ENCODE measurements at regions not wholly inside any gene's neighbourhood (a gene's known extent, or its start where the extent isn't known, plus 50 kb on each side); places are given as distances from the start of the nearest gene placed in this dataset.
"Not testable (repeated sequence)": the region's sequence is repeated elsewhere in the genome, so short reads cannot be mapped to it uniquely, and the experiment has no call there.

DNA sequence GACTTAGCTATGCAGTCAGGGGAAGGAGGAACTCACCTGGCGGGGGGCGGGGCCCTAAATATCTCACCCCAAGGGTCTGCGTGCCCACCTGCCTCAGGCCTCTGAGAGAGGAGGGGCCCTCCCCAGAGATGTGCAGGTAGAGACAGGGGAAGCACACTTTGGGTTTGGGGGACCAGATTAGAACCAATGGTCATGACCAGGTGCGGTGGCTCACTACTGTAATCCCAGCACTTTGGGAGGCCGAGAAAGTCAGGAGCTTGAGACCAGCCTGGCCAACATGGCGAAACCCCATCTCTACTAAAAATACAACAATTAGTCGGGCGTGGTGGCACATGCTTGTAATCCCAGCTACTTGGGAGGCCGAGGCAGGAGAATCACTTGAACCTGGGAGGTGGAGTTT lies 246.4 kb upstream of the TCERG1L start:
- H3K18ac ChIP-seq (ENCODE audit: low read length); H3K79me2 ChIP-seq (ENCODE audit: control insufficient read depth, insufficient read depth, low read length); H4K8ac ChIP-seq (ENCODE audit: low read depth, low read length); H3K4me2 ChIP-seq (ENCODE audit: low read length); H2BK15ac ChIP-seq (replicated peaks; ENCODE audit: low read depth); H2AK5ac ChIP-seq (ENCODE audit: low read length); H4K5ac ChIP-seq (ENCODE audit: low read length); H3K27ac ChIP-seq (ENCODE audit: low read depth, low read length); H3K9ac ChIP-seq (ENCODE audit: low read length); H3K4me1 ChIP-seq (ENCODE audit: control insufficient read depth, low read depth, low read length); H3K56ac ChIP-seq (ENCODE audit: low read length); H3K36me3 ChIP-seq (ENCODE audit: control insufficient read depth, insufficient read depth, low read length); H3K27me3 ChIP-seq (ENCODE audit: insufficient read depth, low read length, poor library complexity); H3K4ac ChIP-seq (ENCODE audit: low read depth, low read length); H3K23ac ChIP-seq (ENCODE audit: low read length); H3K79me1 ChIP-seq (ENCODE audit: low read length); H2BK5ac ChIP-seq (ENCODE audit: low read length); H3K4me3 ChIP-seq (ENCODE audit: low read length); H2BK120ac ChIP-seq (ENCODE audit: low read depth, low read length); DNase-seq: not testable (repeated sequence)
- no CpG with 5 or more reads among the region's 9 CpGs for WGBS (ENCODE audit: extremely low coverage, insufficient coverage, low lambda C conversion rate)

DNA sequence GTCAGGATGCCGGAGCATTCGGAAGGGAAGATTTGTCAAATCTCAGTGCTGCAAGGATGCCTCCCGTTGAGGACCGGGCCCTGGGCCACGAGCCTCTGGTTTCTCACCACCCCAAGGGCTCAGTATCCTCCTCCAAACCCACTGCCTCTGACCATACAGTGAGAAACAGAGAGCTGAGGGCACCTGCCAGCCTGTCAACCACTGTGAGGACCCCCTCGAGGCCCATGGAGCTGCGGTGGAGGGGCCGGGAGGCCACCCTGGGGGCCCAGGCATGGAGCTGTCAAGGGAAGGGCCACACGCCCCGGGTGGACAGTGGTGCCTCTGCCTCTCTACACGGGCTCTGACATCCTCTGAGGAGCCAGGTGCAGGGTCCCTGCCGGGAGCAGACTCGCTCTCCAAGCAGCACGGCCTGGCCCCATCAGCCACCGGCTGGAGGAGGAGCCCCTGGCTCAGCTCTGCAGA lies 248.0 kb upstream of the TCERG1L start:
- H3K79me1 ChIP-seq (ENCODE audit: low read length), result no peaks in the 10 kb centered on the region
- H3K9ac ChIP-seq (ENCODE audit: low read length), result no peak overlapping the region
- no peak overlapping the region for H3K4me3 ChIP-seq (ENCODE audit: low read length)
- WGBS (ENCODE audit: extremely low coverage, insufficient coverage, low lambda C conversion rate), result no CpG with 5 or more reads among the region's 15 CpGs
- no peak overlapping the region for H3K18ac ChIP-seq (ENCODE audit: low read length)
- H3K27ac ChIP-seq (ENCODE audit: low read depth, low read length), result no peak overlapping the region
- H2BK120ac ChIP-seq (ENCODE audit: low read depth, low read length), result no peak overlapping the region
- no peak overlapping the region for H4K5ac ChIP-seq (ENCODE audit: low read length)
- H3K27me3 ChIP-seq (ENCODE audit: insufficient read depth, low read length, poor library complexity), result no peaks in the 10 kb centered on the region
- DNase-seq, result no peak
- no peak overlapping the region for H2AK5ac ChIP-seq (ENCODE audit: low read length)
- H3K56ac ChIP-seq (ENCODE audit: low read length), result no peak overlapping the region
- no peaks in the 10 kb centered on the region for H3K79me2 ChIP-seq (ENCODE audit: control insufficient read depth, insufficient read depth, low read length)
- H3K36me3 ChIP-seq (ENCODE audit: control insufficient read depth, insufficient read depth, low read length), result no peaks in the 10 kb centered on the region
- no peak overlapping the region for H3K23ac ChIP-seq (ENCODE audit: low read length)
- no peak overlapping the region for H3K4me2 ChIP-seq (ENCODE audit: low read length)
- no peaks in the 10 kb centered on the region for H3K4me1 ChIP-seq (ENCODE audit: control insufficient read depth, low read depth, low read length)
- H4K8ac ChIP-seq (ENCODE audit: low read depth, low read length), result no peak overlapping the region
- H2BK15ac ChIP-seq (replicated peaks; ENCODE audit: low read depth), result no peak overlapping the region
- no peak overlapping the region for H2BK5ac ChIP-seq (ENCODE audit: low read length)
- no peak overlapping the region for H3K4ac ChIP-seq (ENCODE audit: low read depth, low read length)

DNA sequence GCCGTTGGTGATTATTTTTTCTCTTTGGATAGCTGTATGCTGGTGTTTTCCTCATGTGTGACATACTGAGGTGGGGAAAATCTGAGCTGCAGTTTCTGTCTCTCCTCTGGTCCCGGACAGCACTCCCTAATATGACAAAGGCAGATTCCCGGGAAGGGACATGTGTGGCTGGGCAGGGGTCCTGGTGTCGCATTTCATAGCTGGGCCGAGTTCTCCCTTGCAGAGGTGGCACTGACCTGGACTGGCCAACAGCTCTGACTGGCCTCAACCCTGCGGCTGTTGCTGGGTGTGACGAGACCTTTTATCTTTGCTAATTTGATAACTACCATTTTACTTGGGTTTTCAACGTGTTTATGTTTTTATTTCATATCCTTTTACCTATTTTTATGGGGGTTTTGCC lies 248.6 kb upstream of the TCERG1L start:
- H3K4me1 ChIP-seq (ENCODE audit: control insufficient read depth, low read depth, low read length), result no peaks in the 10 kb centered on the region
- no peaks in the 10 kb centered on the region for H3K27me3 ChIP-seq (ENCODE audit: insufficient read depth, low read length, poor library complexity)
- H3K79me2 ChIP-seq (ENCODE audit: control insufficient read depth, insufficient read depth, low read length), result no peaks in the 10 kb centered on the region
- no peak overlapping the region for H2AK5ac ChIP-seq (ENCODE audit: low read length)
- no peak overlapping the region for H2BK5ac ChIP-seq (ENCODE audit: low read length)
- no peak overlapping the region for H3K56ac ChIP-seq (ENCODE audit: low read length)
- no peak for DNase-seq
- H4K8ac ChIP-seq (ENCODE audit: low read depth, low read length), result no peak overlapping the region
- no CpG with 5 or more reads among the region's 8 CpGs for WGBS (ENCODE audit: extremely low coverage, insufficient coverage, low lambda C conversion rate)
- no peak overlapping the region for H3K23ac ChIP-seq (ENCODE audit: low read length)
- H3K4me3 ChIP-seq (ENCODE audit: low read length), result no peak overlapping the region
- no peak overlapping the region for H3K27ac ChIP-seq (ENCODE audit: low read depth, low read length)
- no peaks in the 10 kb centered on the region for H3K36me3 ChIP-seq (ENCODE audit: control insufficient read depth, insufficient read depth, low read length)
- no peak overlapping the region for H3K4me2 ChIP-seq (ENCODE audit: low read length)
- H3K9ac ChIP-seq (ENCODE audit: low read length), result no peak overlapping the region
- no peak overlapping the region for H2BK120ac ChIP-seq (ENCODE audit: low read depth, low read length)
- H3K4ac ChIP-seq (ENCODE audit: low read depth, low read length), result no peak overlapping the region
- no peak overlapping the region for H4K5ac ChIP-seq (ENCODE audit: low read length)
- H3K18ac ChIP-seq (ENCODE audit: low read length), result no peak overlapping the region
- H3K79me1 ChIP-seq (ENCODE audit: low read length), result no peaks in the 10 kb centered on the region
- H2BK15ac ChIP-seq (replicated peaks; ENCODE audit: low read depth), result no peak overlapping the region

DNA sequence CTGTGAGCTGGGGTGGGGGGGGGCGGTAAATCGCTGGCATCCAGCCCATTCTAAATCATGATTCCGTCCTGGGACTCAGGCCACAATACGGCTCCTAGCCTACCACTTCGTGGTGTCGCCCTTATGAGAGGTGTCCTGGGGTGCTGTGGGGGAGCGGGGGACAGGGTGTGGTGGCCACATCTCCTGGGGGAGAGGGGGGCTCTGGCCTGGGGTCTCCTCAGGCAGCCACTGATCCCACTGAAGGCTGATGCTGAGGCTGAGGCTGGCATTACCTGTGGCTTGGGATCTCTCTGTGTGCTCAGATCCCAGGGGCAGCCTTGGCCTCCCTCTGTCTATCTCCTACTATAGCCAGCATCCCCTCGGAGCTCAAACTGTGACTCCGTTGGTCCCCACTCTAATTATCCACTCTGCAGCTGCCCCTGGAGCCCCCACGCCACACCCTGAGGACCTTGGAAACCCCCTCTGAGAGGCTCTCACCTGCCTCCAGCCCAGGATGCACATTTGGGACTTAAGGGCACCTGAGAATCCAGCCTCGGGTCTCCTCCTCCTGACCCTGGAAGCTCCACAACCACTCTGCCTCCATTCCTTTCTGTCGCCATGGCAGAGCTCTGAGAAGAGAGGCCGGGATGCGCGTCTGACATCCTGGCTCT lies 249.3 kb upstream of the TCERG1L start:
- Histone ChIP-seq H2BK15ac (replicated peaks; ENCODE audit: low read depth) (no peak overlapping the region), H3K27me3 (ENCODE audit: insufficient read depth, low read length, poor library complexity) (no peaks in the 10 kb centered on the region), H3K9ac (ENCODE audit: low read length) (no peak overlapping the region), H3K56ac (ENCODE audit: low read length) (no peak overlapping the region), H4K8ac (ENCODE audit: low read depth, low read length) (no peak overlapping the region), H3K23ac (ENCODE audit: low read length) (no peak overlapping the region), H3K4me1 (ENCODE audit: control insufficient read depth, low read depth, low read length) (no peaks in the 10 kb centered on the region), H3K79me1 (ENCODE audit: low read length) (no peaks in the 10 kb centered on the region), H3K18ac (ENCODE audit: low read length) (no peak overlapping the region), H3K36me3 (ENCODE audit: control insufficient read depth, insufficient read depth, low read length) (no peaks in the 10 kb centered on the region), H2BK5ac (ENCODE audit: low read length) (no peak overlapping the region), H3K79me2 (ENCODE audit: control insufficient read depth, insufficient read depth, low read length) (no peaks in the 10 kb centered on the region), H4K5ac (ENCODE audit: low read length) (no peak overlapping the region), H3K4me2 (ENCODE audit: low read length) (no peak overlapping the region), H2BK120ac (ENCODE audit: low read depth, low read length) (no peak overlapping the region), H3K27ac (ENCODE audit: low read depth, low read length) (no peak overlapping the region), H3K4me3 (ENCODE audit: low read length) (no peak overlapping the region), H3K4ac (ENCODE audit: low read depth, low read length) (no peak overlapping the region), H2AK5ac (ENCODE audit: low read length) (no peak overlapping the region)
- DNase-seq, result no peak
- no CpG with 5 or more reads among the region's 15 CpGs for WGBS (ENCODE audit: extremely low coverage, insufficient coverage, low lambda C conversion rate)

DNA sequence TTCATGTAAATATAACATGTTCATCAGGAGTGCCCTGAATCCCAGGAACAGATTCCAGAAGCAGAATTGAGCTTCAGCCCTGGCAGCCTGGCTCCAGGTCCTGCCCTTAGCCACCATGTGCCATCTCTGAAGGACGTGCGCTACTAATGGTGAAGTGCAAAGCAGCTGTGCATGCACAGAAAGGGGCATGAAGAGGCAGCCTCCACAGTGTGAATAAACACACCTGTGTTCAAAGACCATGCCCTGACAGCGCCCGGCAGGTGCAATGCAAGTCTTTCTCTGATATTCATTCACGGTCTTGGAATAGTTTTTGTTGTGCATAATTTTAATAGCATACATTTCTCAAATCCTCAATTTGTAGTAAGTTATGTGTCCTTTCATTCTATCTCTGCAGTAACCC lies 250.4 kb upstream of the TCERG1L start:
- no peak overlapping the region for H2AK5ac ChIP-seq (ENCODE audit: low read length)
- H4K5ac ChIP-seq (ENCODE audit: low read length), result no peak overlapping the region
- H3K79me1 ChIP-seq (ENCODE audit: low read length), result no peaks in the 10 kb centered on the region
- no peak overlapping the region for H3K4me3 ChIP-seq (ENCODE audit: low read length)
- H3K79me2 ChIP-seq (ENCODE audit: control insufficient read depth, insufficient read depth, low read length), result no peaks in the 10 kb centered on the region
- H3K4ac ChIP-seq (ENCODE audit: low read depth, low read length), result no peak overlapping the region
- no peak overlapping the region for H2BK120ac ChIP-seq (ENCODE audit: low read depth, low read length)
- no peak overlapping the region for H3K56ac ChIP-seq (ENCODE audit: low read length)
- H3K4me1 ChIP-seq (ENCODE audit: control insufficient read depth, low read depth, low read length), result no peaks in the 10 kb centered on the region
- H3K27ac ChIP-seq (ENCODE audit: low read depth, low read length), result no peak overlapping the region
- H3K23ac ChIP-seq (ENCODE audit: low read length), result no peak overlapping the region
- no peak overlapping the region for H3K18ac ChIP-seq (ENCODE audit: low read length)
- no peaks in the 10 kb centered on the region for H3K36me3 ChIP-seq (ENCODE audit: control insufficient read depth, insufficient read depth, low read length)
- H4K8ac ChIP-seq (ENCODE audit: low read depth, low read length), result no peak overlapping the region
- no peak overlapping the region for H3K4me2 ChIP-seq (ENCODE audit: low read length)
- WGBS (ENCODE audit: extremely low coverage, insufficient coverage, low lambda C conversion rate), result no CpG with 5 or more reads among the region's 5 CpGs
- H3K27me3 ChIP-seq (ENCODE audit: insufficient read depth, low read length, poor library complexity), result no peaks in the 10 kb centered on the region
- DNase-seq, result no peak
- H2BK15ac ChIP-seq (replicated peaks; ENCODE audit: low read depth), result no peak overlapping the region
- no peak overlapping the region for H2BK5ac ChIP-seq (ENCODE audit: low read length)
- no peak overlapping the region for H3K9ac ChIP-seq (ENCODE audit: low read length)

DNA sequence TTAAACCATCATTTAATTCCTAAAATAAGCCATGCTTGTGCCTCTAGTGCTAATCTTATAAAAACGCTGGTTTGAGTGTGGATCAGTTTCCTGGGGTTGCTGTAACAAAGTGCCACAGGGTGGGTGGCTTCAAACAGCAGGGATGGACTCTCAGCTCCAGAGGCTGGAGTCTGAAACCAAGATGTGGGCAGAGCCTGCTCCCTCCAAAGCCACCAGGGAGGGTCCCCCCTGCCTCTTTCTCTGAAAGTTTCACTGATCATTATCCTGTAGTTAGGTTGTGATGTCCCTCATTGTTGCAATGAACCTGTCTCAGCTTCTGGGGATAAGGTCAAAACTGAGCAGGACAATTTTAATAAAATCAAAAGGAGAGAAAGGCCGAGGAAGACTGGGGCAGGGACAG lies 251.9 kb upstream of the TCERG1L start:
- no peak overlapping the region for H2AK5ac ChIP-seq (ENCODE audit: low read length)
- H3K4me1 ChIP-seq (ENCODE audit: control insufficient read depth, low read depth, low read length), result no peaks in the 10 kb centered on the region
- no peak overlapping the region for H2BK120ac ChIP-seq (ENCODE audit: low read depth, low read length)
- no peak overlapping the region for H3K9ac ChIP-seq (ENCODE audit: low read length)
- no peak overlapping the region for H4K8ac ChIP-seq (ENCODE audit: low read depth, low read length)
- H3K4me3 ChIP-seq (ENCODE audit: low read length), result no peak overlapping the region
- H3K27me3 ChIP-seq (ENCODE audit: insufficient read depth, low read length, poor library complexity), result no peaks in the 10 kb centered on the region
- H3K56ac ChIP-seq (ENCODE audit: low read length), result no peak overlapping the region
- no peaks in the 10 kb centered on the region for H3K36me3 ChIP-seq (ENCODE audit: control insufficient read depth, insufficient read depth, low read length)
- H3K4ac ChIP-seq (ENCODE audit: low read depth, low read length), result no peak overlapping the region
- H3K79me2 ChIP-seq (ENCODE audit: control insufficient read depth, insufficient read depth, low read length), result no peaks in the 10 kb centered on the region
- no peak overlapping the region for H3K27ac ChIP-seq (ENCODE audit: low read depth, low read length)
- DNase-seq, result no peak
- H3K23ac ChIP-seq (ENCODE audit: low read length), result no peak overlapping the region
- no peak overlapping the region for H4K5ac ChIP-seq (ENCODE audit: low read length)
- H3K18ac ChIP-seq (ENCODE audit: low read length), result no peak overlapping the region
- H3K4me2 ChIP-seq (ENCODE audit: low read length), result no peak overlapping the region
- no CpG with 5 or more reads among the region's 2 CpGs for WGBS (ENCODE audit: extremely low coverage, insufficient coverage, low lambda C conversion rate)
- no peak overlapping the region for H2BK15ac ChIP-seq (replicated peaks; ENCODE audit: low read depth)
- H3K79me1 ChIP-seq (ENCODE audit: low read length), result no peaks in the 10 kb centered on the region
- no peak overlapping the region for H2BK5ac ChIP-seq (ENCODE audit: low read length)
